GM19372 (cell line): ENCODE measurements at regions not wholly inside any gene's neighbourhood (a gene's known extent, or its start where the extent isn't known, plus 50 kb on each side); places are given as distances from the start of the nearest gene placed in this dataset.
A peak's percentile ranks its signal among the peaks of the same experiment; 100 is the strongest.

Experiments
- ATAC-seq: cut with Tn5 transposase; IDR thresholded peaks from one replicate; pipeline ENCODE4 v1.9.1; 2021; ENCODE audit warnings: mild to moderate bottlenecking, low read depth, moderate library complexity; ENCODE audit not compliant: unreplicated experiment

DNA sequence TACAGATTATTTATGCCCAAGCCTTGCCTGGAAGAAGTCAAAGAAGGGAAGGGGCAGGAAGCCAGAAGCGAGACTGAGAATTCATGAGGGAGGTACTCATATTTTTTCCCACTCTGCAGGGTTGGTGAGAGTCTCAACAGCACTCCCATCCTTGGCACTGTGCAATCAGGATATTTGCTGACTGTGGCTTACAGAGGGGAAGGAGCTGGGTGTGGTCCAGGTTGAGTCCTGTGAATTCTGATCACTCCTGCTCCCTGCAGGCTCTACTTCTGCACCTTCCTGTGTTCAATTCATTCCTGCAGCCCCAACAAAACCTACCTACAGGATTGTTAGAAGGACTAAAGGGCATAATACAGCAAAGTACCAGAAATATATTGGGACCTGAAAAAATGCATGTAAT is 530.5 kb downstream of the INSC start:
- no peak for ATAC-seq

DNA sequence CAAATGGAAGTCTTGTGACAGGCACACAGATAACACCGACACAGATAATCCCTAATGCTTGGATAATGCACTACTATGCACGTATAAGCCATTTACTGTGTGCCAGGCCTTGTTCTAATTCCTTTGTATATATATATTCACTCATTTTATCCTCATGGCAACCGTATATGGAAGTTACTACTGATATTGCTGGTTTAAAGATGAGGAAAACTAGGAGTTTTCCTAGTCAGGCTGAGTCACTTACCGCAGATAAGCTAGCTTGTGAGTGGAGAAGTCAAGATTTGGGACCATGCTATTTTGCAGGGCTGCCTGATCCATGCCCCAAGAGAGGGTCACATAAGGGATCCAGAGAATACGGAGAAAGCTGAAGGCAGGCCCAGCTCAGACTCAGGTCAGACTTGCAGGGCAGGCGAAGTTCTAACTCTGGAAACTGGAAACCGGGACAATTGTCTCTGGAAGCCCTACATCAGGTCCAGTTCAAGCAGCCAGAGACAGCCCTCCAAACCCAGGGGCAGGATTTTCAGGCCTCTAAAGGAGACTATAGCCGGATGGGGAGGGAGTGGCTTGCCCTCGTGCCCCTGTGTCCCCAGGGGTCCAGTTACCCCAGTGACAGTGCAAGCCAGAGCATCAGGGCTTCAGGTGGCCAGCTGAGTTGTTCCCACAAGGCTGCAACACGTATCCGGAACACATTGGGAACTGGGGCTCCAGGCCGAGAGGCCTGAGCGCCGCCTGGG is 534.8 kb downstream of the INSC start:
- ATAC-seq = peak; percentile 11

DNA sequence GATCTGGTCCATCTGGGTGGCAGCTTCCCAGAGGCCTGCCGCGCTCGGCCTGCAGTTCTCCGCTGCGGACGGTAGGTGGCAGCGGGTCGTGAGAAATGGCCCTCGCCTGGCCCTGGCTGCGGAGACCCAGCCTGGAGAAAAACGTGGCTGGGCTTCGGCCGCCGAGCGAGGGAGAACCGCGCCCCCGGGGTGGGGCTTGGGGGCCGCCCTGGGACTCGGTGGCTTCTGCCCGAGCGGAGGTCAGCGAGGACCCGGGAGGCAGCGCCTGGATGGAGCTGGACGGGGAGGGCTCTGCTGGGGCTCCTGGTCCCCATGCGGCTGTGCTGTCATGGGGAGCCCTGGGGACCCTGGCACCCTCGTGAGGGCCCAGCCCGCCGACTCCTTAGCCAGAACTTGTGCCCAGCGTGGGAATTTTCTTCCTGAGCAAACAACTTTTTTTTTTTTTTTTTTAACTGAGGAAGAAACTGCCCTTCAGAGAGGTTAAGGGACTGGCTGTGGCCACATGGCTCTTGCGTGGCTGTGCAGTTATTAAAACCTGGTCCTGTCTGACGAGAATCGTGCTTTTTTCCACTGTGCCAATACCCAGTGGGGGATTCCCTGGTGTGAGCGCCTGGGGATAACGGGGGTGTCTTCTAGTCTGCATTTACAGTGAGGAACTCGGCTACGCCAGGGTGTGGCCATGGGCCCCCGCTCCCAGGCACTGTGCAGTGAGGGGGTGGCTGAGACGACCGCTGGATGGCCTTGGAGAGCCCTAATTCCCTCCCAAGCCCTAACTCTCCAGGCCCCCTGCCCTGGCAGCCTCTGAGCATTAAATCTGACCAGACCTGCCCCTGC is 535.6 kb downstream of the INSC start:
- ATAC-seq = peak; percentile 99

- no peak for ATAC-seq
Observed at GRCh38 chr11:15651033-15651432, 536.3 kb downstream of the INSC start.

- no peak for ATAC-seq
Observed at GRCh38 chr11:15651816-15652215, 537.1 kb downstream of the INSC start.

- no peak for ATAC-seq
Observed at GRCh38 chr11:15653191-15653710, 538.5 kb downstream of the INSC start.

DNA sequence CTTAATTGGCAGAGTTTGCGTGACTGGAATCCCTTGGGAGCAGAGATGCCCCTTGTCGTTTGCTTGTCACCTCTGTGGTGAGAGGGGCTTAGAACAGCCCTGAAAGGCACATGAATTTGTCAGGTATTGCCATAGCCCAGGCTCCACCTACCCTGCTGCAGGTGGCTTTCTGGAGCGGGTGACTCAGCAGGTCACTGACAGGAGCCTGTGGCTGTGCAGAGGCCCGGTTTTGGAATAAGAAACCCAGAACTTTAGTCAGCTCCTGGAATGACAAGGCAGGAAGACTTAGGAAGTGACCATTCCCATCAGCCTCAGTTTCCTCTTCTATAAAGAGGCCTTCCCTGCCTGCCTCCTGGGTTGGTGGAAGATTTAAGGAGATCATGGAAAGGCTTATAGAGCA is 539.7 kb downstream of the INSC start:
- no peak for ATAC-seq

- no peak for ATAC-seq
Observed at GRCh38 chr11:15655552-15655951, 540.8 kb downstream of the INSC start.

GRCh38 chr11:15657264-15657663 is 542.5 kb downstream of the INSC start:
- no peak for ATAC-seq

- no peak for ATAC-seq
Observed at GRCh38 chr11:15660496-15660895, 545.8 kb downstream of the INSC start.

DNA sequence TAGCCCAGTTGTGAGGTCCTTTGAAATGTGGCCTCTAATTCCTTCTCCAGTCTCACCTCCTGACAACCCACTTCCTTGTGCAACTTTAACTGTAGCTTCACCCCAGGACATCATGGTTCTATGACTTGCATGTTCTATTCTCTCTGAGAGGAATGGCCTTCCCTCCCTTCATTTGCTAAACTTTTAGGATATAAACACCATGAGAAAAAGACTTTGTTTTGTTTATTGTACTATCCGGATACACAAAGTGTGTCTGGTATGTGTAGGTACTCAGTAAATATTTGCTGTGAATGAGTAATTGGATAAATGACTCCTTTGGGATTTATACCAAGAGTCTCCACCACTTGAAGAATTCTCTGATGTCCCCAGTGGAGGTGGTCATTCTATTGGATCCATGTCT is 547.6 kb downstream of the INSC start:
- no peak for ATAC-seq

- no peak for ATAC-seq
Observed at GRCh38 chr11:15663777-15664218, 549.1 kb downstream of the INSC start.

GRCh38 chr11:15665368-15665871 is 550.7 kb downstream of the INSC start:
- ATAC-seq = no peak

DNA sequence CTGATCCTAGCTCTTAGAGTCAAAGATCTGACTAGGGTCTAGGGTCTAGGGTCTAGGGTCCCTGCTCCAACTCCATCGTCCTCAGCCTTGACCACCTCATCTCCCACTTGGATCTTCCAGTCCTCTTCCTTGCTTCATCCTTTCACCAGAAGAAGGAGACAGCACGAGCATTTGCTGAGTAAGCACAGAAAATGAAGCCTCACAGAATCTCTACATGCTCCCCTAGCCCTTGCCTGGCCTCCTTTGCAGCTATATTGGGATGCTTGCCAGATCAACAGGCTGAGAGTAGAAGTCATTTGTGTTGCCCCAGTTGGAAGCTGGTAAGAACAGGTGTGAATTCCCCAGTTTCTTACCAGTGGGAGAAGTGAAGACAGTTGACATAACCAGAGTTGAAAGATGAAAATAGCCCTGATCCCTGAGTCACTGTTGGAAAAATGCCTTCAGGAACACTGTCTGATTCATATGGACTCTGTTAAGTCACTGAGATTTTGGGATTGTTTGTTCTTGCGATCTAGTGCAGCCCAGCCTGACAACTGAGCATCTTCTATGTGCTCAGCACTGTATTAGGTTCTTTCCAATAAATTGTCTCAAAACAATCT is 552.5 kb downstream of the INSC start:
- no peak for ATAC-seq

DNA sequence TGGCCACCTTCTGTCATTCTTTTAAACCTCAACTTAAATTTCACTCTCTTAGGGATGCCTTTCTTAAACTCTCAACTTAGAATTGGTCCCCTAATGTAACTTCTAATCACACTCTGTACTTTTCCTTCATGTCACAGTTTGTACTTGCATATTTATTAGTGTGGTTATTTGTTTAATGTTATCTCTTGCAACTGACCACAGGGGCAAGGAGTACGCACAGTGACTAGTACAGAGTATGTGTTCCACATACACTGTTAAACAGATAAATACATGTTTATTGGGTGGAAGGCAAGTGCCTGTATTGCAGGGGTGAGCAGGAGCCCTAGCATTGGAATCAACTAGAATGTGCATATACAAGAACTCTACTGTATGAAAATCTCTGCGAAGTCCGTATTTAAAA is 554.0 kb downstream of the INSC start:
- ATAC-seq = no peak

DNA sequence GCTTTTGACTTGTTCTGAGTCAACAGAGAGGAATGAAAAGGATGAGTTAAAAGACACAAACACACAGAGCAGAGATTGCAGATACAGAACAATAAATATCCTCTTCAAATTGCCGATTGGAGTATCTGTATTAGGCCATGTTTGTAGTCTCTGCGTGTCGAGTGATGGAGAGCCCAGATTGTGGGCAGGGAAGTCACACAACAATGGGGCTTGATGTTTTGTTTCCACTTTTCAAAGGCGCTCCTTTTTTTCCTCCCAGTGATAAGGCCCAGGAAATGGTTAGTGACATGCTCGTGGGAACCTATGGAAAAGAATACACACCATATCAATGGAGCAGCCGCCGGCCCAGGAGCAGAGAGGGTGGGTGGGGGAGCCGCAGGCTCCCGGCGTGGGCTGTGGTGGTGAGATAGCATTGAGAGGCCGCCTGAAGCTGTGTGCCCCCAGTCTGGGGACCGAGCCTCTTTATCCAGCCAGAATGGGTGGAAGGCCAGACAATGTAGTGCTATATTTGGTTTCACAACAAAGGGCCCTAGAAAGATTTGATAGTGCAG is 555.9 kb downstream of the INSC start:
- no peak for ATAC-seq

DNA sequence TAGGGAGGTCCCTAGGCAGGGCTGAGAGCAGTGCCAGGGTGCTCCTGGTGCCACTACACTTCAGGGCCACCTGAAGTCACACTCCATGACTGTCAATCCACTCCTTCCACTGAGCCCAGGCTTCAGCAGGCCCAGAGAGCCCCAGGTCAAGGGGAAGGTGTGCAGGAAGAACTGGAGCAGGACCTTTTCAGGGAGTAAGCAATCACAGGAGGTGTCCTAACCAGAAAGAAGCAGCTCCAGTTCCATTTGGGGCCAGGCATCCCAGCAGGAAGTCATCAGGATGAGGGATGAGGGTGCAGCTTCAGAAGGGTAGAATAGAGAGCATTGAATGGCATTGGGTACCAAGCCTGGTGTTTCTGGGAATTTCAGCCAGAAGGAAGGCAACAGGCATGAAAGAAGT is 556.5 kb downstream of the INSC start:
- no peak for ATAC-seq

GRCh38 chr11:15672825-15673224 is 558.1 kb downstream of the INSC start:
- ATAC-seq = no peak

GRCh38 chr11:15673408-15673831 is 558.7 kb downstream of the INSC start:
- ATAC-seq = no peak

GRCh38 chr11:15674756-15675155 is 560.0 kb downstream of the INSC start:
- no peak for ATAC-seq

- no peak for ATAC-seq
Observed at GRCh38 chr11:15675683-15676082, 561.0 kb downstream of the INSC start.
